ENCODE measurements at regions not wholly inside any gene's neighbourhood (a gene's known extent, or its start where the extent isn't known, plus 50 kb on each side); places are given as distances from the start of the nearest gene placed in this dataset.

GRCh38 chr4:138049355-138049754 is 192.8 kb downstream of the SLC7A11 start:
- no peak for TF ChIP-seq CTCF (IDR thresholded peaks at IDR 0.05)
- no peak for TF ChIP-seq POLR2A (IDR thresholded peaks at IDR 0.05)

Measured in body of pancreas (tissue), 4 donors.